GM19035 (cell line): ENCODE measurements at regions not wholly inside any gene's neighbourhood (a gene's known extent, or its start where the extent isn't known, plus 50 kb on each side); places are given as distances from the start of the nearest gene placed in this dataset.
"Not testable (repeated sequence)": the region's sequence is repeated elsewhere in the genome, so short reads cannot be mapped to it uniquely, and the experiment has no call there.

Source experiments
- ATAC-seq: cut with Tn5 transposase; IDR thresholded peaks from one replicate; pipeline ENCODE4 v1.9.1; 2021; ENCODE audit not compliant: unreplicated experiment

DNA sequence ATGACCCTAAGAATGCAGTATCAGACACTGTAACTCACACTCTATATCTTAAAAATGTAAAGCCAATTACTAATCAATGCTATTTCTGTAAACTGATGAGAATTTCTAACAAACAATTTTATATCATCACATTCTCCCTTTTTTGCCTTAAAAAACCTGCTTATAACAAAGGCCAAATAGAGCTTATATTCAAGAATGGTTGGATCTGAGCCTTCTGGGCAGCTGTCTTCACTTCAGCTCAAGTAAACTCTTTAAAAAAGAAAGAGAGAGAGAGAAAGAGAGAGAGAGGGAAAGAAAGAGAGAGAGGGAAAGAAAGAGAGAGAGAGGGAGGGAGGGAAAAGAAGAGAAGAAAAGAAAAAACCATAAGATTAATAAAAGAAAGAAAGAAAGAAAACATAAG lies 231.8 kb downstream of the KCNE4 start:
- no peak for ATAC-seq

DNA sequence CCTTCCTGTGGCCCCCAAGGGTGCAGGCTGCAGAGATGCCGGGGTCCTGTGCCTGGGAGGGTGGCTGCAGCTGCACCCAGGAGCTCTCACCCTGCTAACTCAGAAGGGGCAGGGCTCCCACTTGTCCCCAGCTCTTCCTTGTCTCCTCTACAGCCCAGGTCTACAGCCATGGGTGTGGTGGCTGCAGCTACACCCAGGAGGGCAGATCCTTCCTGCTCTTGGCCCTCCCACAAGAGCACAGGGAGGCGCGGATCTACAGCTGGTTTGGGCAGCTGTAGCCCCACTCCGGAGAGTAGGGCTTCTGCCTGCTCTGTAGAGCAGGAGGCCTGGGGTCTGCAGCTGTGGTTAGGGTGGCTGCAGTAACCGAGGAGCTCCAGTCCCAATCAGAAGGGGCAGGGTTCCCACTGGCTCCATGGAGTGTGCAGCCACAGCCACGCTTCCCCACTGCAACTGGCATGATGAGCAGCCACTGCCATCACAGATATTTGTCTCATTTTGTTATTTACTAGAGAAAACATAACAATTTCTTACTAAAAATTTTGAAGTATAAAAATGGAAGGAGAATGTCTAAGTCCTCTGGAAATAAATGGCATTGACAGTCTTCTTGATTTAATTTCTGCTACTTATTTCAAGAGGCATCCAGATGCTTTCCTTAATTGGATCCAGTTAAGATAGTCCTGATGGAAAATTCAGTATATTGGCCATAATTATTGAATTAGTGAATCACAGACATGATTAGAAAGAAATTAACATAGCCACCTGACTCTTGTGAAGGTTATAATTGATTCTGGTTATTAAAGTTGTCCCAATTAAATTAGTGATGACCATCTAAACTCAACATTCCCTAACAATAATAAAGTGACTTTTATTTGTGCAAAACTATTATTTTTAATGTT lies 233.6 kb downstream of the KCNE4 start:
- no peak for ATAC-seq

DNA sequence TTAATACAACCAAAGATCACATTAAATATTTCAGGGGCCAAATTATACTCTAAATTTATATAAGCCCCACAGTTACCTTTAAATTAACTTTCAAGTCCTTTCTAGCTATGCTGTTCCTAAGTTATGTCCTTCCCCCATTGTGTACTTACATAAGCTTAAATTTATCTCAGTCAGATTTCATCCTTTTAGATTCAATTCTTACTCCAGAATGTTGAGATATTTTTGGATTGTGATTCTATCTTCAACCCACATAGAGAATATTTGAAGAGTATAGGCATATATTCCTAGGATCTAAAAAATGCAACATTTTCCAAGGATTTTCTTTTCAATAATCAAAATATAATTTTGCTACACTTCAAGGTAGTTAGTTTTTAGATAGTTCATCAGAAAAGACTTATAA lies 242.8 kb downstream of the KCNE4 start:
- ATAC-seq, result no peak

DNA sequence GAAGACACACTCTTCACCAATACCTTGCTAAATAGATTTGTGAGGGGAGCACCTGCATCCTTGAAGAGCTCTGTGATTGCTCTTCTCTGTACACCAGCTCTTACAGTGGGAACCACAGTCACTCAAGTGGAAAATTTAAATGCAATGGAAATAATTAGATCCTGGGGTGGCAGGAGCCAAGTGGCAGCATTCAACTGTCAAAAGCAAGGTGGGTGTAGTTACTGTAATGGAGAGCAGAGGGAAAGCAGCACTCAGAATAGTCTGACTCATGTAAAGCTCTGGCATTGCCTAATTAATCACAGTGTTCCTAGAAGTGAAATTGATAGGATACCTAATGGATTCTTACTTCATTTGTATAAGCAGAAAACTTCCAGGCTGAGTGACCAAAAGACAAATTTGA lies 245.8 kb downstream of the KCNE4 start:
- ATAC-seq, result no peak

DNA sequence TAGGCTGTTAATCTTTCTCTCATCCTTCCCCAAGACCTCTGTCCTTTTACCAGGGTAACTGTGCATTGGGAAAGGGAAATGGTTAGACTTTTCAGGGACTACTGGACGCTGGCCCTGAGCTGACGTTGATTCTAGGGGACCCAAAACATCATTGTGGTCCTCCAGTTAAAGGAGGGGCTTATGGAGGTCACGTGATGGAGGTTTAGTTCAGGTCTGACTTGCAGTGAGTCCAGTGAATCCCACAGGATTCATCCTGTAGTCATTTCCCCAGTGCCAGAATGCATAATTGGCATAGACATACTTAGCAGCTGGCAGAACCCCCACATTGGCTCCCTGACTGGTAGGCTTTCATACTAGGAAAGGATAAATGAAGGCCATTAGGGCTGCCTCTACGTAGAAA lies 246.3 kb downstream of the KCNE4 start:
- ATAC-seq, result not testable (repeated sequence)

DNA sequence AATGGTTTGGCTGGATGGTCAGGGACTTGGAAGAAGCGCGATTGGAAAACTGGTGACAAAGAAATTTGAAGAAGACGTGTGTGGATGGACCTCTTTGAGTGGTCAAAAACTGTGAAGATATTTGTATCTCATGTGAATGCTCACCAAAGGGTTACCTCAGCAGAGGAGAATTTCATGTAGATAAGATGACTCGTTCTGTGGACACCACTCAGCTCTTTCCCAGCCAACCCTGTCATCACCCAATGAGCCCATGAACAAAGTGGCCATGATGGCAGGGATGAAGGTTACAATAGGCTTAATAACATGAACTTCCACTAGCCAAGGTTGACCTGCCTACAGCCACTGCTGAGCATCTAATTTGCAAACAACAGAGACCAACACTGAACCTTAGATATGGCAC lies 248.3 kb downstream of the KCNE4 start:
- no peak for ATAC-seq

DNA sequence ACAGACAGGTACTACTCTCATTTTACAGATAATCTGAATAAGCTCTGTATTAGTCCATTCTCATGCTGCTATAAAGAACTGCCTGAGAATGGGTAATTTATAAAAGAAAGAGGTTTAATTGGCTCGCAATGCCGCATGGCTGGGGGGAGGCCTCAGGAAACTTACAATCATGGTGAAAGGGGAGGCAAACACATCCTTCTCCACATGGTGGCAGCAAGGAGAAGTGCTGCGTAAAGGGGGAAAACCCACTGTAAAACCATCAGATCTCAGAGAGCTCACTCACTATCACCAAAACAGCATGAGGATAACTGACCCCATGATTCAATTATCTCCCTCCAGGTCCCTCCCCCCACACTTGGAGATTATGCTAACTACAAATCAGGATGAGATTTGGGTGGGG lies 254.4 kb downstream of the KCNE4 start:
- peak; percentile 61 for ATAC-seq

DNA sequence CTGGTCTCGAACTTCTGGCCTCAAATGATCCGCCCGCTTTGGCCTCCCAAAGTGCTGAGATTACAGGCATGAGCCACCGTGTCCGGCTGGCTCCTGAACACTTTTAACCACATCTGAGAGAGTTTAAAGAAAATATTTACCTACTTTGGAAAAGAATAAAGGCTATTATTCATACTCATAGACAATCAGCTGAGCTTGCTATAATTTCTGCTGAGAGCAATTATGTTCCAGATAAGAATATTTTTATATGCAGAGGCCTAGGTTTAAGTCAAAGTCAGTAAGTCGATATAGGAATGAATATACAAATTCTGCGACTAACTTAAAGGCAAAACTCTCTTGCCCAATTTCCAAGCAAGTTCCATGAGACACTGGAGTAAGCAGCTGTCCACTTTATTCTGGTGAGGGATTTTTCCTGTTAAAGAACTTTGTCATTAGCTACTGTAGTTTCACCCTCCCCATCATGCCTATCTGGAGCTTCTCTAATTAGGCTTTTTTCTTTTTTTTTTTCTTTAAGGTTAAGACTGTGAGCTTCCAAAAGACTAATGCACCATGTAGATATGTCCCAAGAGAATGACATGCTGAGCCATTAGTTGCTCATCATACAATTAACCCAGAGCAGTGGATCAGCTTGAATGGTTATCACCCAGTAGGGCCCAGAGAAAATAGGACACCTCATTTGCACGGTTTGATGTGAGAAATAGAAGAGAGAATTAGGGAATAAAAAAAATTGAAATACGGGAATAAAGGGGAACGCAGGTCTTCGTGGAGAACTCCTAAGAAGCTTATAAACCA lies 260.1 kb downstream of the KCNE4 start:
- no peak for ATAC-seq

DNA sequence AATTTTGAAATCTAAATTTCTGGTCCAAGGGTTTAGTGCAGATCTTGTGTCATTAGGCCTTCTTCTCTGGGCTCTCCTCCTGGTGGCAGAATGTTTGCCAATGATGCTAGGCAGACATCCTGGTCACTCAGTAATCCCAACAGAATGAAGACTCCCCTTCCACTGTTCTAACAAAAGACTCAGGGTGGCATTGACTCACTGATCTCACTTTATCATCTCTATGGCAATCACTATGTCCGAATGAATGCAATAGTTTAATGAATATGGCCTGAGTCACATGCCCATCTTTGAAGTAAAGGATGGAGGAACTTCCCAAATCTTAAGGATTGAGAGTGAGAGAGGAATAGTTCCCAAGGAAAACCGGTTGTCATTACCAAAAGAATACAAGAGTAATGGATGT lies 261.1 kb downstream of the KCNE4 start:
- no peak for ATAC-seq

DNA sequence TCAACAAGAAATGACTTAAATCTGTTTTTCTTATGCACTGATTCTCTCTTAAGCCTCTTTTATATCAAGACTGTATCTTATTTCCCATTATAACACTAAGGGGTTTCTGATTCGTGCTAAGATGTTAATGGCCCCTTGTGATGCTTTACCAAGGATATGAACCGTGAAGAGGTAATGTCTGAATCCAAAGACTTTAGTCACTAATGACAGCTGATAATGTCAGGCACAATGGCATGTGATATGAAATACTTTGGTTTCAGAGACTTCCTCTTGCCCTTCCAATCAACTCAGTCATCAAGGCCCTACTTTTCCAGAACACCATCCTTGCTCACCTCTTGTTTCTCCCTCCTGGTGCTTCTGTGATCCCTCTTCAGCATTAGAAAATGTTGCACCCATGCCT lies 262.8 kb downstream of the KCNE4 start:
- no peak for ATAC-seq

DNA sequence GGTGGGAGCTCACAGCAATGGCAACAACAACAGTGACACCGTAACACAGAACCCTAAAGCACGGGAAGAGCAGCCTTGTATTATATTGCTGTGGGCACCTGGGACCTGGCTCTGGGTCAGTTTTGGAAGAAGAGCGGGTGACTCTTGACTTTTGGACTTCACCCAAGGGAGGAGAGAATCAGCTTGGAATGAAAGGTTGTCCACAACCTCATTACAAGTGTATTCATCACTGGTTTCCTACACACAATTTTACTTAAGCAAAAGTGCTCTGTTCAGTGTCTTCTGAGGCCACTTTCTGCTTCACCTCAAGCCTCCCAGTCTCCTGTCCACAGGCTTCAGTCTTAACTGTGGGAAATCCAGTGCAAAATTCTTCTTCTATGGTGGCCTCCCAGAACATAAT lies 263.8 kb downstream of the KCNE4 start:
- ATAC-seq, result no peak

DNA sequence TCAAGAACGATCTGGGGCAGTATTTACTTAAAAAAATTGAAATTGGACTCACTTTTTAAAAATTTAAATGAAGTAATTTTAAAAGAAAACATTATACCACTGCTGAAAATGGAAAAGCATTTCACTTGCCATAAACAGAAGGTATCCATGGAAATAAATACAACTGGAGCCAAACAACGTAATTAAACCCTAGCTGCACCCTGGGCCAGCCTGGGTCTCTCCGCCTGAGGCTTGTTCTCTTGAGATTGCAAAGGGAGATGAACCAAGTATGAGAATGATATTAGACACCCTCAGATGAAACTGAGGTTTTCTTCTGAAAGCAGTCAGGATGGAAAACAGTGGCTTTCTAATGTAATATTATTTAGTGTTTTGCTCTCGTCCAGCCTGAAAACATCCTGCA lies 264.4 kb downstream of the KCNE4 start:
- no peak for ATAC-seq

DNA sequence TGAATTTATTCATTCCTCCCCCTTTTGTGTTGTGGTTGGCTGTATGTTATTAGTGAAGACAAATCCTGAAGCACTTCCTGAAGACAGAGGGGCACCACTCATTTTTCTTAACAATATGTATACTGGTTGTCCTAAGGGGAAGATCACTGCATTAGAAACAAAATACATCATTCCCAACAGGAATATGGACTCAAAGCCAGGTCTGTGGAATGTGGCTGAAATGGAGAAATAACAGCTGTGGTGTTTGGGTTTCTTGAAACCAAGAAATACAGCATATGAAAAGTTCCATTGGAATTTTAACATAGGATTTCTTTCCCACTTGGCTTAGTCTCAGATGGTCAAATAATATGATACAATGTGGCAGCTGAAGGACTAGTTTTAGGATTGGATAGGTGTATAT lies 267.6 kb downstream of the KCNE4 start:
- no peak for ATAC-seq

DNA sequence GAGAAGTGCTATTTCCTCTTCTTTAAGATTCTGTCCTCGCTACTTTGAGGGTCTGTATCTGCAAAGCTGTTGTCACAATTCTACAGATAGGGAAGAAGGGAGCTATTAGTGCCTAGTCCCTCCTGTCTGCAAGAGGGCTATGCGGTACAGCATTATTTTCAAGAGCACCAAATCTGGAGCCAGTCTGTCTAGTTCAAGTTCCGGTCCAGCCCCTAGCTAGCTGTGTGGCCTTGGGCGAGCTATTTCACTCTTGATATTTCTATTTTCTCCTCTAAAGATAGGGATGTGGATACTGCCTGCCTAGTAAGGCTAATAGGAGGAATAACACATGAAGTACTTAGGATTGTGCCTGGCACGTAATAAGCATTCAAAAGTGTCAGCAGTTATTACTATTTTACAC lies 272.4 kb downstream of the KCNE4 start:
- no peak for ATAC-seq

DNA sequence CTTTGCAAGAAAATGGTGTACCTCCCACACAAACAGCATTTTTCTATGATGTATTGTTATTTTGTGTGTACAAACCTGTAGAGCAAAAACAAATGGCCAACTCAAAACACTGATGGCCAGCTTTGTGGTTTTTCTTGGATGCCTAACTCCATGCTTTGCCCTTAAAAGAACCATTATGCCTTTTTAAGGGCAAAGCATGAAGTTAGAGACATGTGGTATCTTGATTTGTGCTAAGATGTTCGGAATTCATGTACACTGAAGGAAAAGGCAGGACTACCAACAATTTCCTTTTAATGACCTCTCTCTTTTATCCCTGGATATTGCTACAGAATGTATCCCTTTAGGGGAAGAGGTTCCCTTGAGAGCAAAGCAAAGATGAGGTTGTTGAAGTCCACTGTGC lies 273.6 kb downstream of the SCG2 start:
- no peak for ATAC-seq

DNA sequence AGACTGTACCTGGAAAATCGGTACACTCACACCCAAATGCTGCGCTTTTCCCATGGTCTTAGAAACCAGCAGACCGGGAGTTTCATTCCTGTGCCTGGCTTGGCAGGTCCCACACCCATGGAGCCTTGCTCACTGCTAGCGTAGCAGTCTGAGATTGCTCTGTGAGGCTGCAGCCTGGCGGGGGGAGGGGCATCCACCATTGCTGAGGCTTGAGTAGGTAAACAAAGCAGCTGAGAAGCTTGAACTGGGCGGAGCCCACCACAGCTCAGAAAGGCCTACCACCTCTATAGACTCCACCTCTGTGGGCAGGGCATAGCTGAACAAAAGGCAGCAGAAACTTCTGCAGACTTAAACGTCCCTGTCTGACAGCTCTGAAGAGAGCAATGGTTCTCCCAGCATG lies 271.4 kb downstream of the SCG2 start:
- ATAC-seq, result not testable (repeated sequence)

DNA sequence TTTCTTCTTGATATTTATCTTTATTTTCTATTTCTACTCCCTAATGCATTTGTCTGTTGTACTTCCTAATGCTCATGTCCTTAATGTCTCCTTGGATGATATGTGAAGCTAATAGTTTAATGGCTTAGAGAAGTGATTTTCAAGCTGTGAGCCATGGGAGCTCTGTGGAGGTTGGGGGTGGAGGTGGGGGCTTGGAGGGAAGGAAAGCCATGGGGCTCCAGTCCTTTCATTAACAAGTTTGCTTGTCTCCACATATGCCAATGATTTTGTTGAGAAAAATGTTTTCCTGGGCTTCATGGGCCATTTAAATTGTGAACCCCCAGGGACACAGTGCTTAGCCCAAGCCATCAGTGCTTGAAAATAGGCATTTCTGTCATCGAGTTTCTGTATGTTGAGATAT lies 264.1 kb downstream of the SCG2 start:
- ATAC-seq, result no peak

DNA sequence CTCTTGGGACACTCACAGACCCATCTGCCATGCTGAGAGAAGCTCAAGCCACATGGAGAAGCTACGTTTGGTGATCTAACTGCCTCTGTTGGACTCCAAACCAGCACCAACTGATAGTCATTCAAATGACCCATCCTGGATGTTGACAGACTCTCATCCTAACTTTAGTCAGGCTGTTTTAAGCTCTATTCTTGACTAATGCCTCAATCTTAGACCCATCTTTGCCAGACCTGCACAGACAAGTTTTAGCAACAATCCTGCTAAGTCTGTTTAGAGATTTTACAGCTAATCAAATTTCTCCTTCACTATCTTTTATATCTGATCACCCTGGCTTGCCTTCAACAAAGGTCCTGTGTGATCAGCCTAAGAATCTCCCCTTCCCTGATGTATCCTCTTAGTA lies 245.1 kb downstream of the SCG2 start:
- ATAC-seq, result no peak

DNA sequence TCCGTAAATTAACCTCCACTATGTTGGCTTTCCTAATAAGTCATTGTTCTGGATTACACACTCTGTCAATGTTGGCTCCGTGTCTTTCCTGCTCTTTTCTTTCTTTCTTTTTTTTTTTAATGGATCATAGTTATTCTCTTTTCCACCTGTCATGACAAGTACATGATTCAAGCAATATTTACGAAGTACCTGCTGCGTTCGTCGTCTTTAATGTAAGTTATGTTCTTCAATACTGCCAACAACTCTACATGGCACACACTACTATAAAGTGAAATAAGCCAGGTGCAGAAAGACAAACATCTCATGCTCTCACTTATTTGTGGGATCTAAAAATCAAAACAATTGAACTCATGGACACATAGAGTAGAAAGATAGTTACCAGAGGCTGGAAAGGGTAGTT lies 239.1 kb downstream of the SCG2 start:
- ATAC-seq, result no peak

DNA sequence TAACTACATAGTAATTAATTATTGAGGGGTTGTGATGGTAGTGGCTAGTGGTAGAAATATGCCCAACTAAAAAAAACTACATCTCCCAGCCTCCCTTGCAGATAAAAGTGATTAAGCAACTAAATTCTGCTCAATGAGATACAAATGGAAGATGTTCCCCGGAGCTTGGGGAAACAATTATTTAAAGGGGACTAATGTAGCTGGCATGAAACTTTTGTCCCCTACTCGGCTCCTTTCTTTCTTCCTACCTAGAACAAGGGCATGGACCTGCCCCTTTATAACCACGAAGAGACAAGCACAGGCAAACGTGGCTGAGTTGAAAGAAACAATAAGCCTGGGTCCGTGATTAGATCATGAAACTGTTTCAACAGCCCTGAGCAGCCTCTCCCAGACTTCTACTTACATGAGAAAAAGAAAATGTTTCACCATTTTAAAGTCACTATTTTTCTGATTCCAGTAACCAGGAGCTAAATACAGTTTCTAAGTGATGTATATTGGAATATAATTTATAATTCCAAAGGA lies 236.9 kb downstream of the SCG2 start:
- ATAC-seq, result no peak

DNA sequence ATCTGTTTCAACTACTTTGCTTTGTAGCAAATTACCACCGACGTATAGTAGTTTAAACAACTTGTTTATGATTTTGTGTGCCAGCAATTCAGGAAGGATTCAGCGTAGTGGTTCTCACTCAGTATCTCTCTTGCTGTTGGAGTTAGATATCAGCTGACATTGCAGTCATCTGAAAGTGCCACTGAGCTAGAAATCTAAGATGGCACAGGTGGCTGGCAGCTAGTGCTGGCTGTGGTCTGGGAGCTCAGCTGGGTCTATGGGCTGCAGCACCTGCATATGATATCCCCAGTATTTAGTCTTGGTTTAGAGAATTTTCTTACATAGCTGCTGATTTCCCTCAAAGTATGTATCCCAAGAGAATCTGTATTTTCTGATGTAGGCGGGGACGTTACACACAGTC lies 235.6 kb downstream of the SCG2 start:
- no peak for ATAC-seq

DNA sequence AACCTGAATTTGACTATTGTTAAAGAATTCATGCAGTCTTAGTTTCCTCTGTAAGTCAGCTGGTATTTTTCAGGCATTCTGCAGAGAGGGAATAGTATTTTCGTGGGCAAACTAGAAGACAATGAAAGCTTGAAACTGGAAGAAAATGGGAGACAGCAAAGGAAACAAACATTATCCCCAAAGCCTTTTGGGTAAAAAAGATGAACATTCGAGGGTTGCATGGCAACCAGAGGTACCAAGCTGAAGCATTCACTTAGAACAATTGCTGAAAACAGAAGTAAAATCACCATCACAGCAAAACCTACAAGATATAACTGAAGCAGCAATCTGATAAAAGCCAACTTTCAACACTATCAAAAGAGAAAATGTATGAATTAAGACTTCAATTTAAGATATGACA lies 233.7 kb downstream of the SCG2 start:
- ATAC-seq, result no peak
